ENCODE measurements at regions not wholly inside any gene's neighbourhood (a gene's known extent, or its start where the extent isn't known, plus 50 kb on each side); places are given as distances from the start of the nearest gene placed in this dataset.
A peak's percentile ranks its signal among the peaks of the same experiment; 100 is the strongest.

DNA sequence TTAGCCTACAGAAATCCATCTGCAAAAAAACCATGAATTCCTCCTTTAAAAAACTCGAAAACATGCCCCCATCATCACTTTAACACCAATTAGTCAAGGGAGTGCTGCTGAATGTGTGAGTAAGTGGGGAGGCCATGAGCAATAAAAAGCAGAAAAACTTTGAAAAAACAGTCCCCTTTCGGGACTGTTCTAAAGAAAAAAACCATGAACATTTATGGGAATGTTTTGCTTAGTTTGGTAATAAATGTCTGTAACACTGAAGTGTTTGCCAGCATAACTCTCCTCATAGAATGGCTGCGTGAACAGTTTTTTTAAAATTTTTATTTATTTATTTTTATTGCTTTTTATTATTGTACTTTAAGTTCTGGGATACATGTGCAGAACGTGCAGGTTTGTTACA, 99.4 kb upstream of the TARS1 start:
- no peak overlapping the region for H3K4me3 ChIP-seq (ENCODE audit: low read depth in 2 of 2, low read length in 1 of 2)
- 78% methylated on average over 4 of the region's 4 CpGs for WGBS (ENCODE audit: low lambda C conversion rate)
- no peaks in the 10 kb centered on the region for H3K36me3 ChIP-seq (replicated peaks in 1 of 2; ENCODE audit: control insufficient read depth in 1 of 2, insufficient read depth in 2 of 2, low read length in 1 of 2)
- H3K4me2 ChIP-seq = no peak overlapping the region
- H2AFZ ChIP-seq (ENCODE audit: low read depth) = no peak overlapping the region
- H3K79me2 ChIP-seq (ENCODE audit: insufficient read depth) = no peaks in the 10 kb centered on the region
- peak overlapping the region in 1 of 2 experiments; percentile 12; a peak in 2 of 4 replicates for H3K27ac ChIP-seq (ENCODE audit: low read depth in 2 of 2, low read length in 1 of 2)
- H3K27me3 ChIP-seq (ENCODE audit: insufficient read depth) = no peaks in the 10 kb centered on the region
- H4K20me1 ChIP-seq (ENCODE audit: insufficient read depth) = no peaks in the 10 kb centered on the region
- no peak for TF ChIP-seq RAD21 (IDR thresholded peaks at IDR 0.05; ENCODE audit: low read length)
- TF ChIP-seq, protein P1, sequence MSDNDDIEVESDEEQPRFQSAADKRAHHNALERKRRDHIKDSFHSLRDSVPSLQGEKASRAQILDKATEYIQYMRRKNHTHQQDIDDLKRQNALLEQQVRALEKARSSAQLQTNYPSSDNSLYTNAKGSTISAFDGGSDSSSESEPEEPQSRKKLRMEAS (IDR thresholded peaks at IDR 0.05; ENCODE audit: low read depth) = no peak
- H3F3A ChIP-seq (replicated peaks; ENCODE audit: insufficient read depth) = peaks cover 24% of the 10 kb centered on the region
- H3K9me3 ChIP-seq = no peaks in the 10 kb centered on the region
- ChIA-PET POLR2A (no interaction called here), CTCF (no interaction called here)
- no peaks in the 10 kb centered on the region for H3K9me2 ChIP-seq
- no peak for DNase-seq
- 0 out of 4 replicates have a peak, but pooled peaks cover 0 to 4% of the 10 kb centered on the region in 2 experiments for H3K4me1 ChIP-seq (ENCODE audit: control insufficient read depth in 1 of 2, insufficient read depth in 2 of 2, low read depth in 1 of 2, low read length in 1 of 2)
- H3K9ac ChIP-seq = no peak overlapping the region

DNA sequence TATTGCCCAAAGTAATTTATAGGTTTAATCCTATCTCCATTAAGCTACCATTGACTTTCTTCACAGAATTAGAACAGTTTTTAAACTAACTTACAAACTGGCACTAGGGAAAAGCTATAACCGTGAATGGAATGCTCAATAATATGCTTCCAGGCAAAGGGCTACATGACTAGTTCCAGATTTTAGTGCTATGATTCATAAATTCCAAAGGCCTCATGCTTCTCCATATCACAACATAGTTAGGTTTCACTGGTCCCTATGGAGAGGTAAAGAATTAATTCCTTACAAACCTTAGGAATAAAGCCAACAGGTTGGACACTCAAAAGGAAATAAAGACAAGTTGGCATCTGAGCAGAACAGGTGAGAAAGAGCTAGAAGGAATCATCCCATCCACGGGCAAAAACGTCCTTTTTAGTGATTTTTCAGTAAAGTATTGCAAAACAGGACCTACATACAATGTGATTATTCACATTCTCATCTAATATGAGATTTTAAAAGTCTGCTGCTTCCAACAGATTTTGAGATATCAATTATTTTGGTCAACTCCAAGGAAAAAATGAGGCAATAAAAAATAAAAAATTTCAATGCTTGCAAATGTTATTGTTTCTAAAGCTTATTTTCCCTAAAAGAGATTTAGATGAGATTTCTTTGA, 97.0 kb upstream of the TARS1 start:
- no peaks in the 10 kb centered on the region for H3K9me3 ChIP-seq
- DNase-seq = no peak
- no peaks in the 10 kb centered on the region for H3K36me3 ChIP-seq (replicated peaks in 1 of 2; ENCODE audit: control insufficient read depth in 1 of 2, insufficient read depth in 2 of 2, low read length in 1 of 2)
- H3K4me1 ChIP-seq (ENCODE audit: control insufficient read depth in 1 of 2, insufficient read depth in 2 of 2, low read depth in 1 of 2, low read length in 1 of 2) = 0 out of 4 replicates have a peak, but pooled peaks cover 0 to 4% of the 10 kb centered on the region in 2 experiments
- H3K4me2 ChIP-seq = peak overlapping the region; percentile 2; the same call in 1 of the 2 replicates
- H3F3A ChIP-seq (replicated peaks; ENCODE audit: insufficient read depth) = peaks cover 27% of the 10 kb centered on the region
- no peaks in the 10 kb centered on the region for H4K20me1 ChIP-seq (ENCODE audit: insufficient read depth)
- no peaks in the 10 kb centered on the region for H3K79me2 ChIP-seq (ENCODE audit: insufficient read depth)
- CTCF ChIA-PET = no interaction called here
- H3K4me3 ChIP-seq (ENCODE audit: low read depth in 2 of 2, low read length in 1 of 2) = no peak overlapping the region
- no peaks in the 10 kb centered on the region for H3K9me2 ChIP-seq
- WGBS (ENCODE audit: low lambda C conversion rate) = 3% methylated on average over 3 of the region's 3 CpGs
- POLR2A ChIA-PET = no interaction called here
- no peaks in the 10 kb centered on the region for H3K27me3 ChIP-seq (ENCODE audit: insufficient read depth)
- H2AFZ ChIP-seq (ENCODE audit: low read depth) = peak overlapping the region; percentile 63; the same call in 1 of the 2 replicates
- H3K9ac ChIP-seq = peak overlapping the region; percentile 60
- peak overlapping the region; percentile 58 to 93; a peak in 3 of 4 replicates for H3K27ac ChIP-seq (ENCODE audit: low read depth in 2 of 2, low read length in 1 of 2)
- TF ChIP-seq, protein P2, sequence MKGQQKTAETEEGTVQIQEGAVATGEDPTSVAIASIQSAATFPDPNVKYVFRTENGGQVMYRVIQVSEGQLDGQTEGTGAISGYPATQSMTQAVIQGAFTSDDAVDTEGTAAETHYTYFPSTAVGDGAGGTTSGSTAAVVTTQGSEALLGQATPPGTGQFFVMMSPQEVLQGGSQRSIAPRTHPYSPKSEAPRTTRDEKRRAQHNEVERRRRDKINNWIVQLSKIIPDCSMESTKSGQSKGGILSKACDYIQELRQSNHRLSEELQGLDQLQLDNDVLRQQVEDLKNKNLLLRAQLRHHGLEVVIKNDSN (IDR thresholded peaks at IDR 0.05; ENCODE audit: borderline replicate concordance, low read depth) = no peak
- TF ChIP-seq GABPA (IDR thresholded peaks at IDR 0.05; ENCODE audit: low read depth) = no peak
- TF ChIP-seq TCF12 (IDR thresholded peaks at IDR 0.05) = peak; percentile 79; the same call in 1 of the 2 replicates
- TF ChIP-seq, protein P3, sequence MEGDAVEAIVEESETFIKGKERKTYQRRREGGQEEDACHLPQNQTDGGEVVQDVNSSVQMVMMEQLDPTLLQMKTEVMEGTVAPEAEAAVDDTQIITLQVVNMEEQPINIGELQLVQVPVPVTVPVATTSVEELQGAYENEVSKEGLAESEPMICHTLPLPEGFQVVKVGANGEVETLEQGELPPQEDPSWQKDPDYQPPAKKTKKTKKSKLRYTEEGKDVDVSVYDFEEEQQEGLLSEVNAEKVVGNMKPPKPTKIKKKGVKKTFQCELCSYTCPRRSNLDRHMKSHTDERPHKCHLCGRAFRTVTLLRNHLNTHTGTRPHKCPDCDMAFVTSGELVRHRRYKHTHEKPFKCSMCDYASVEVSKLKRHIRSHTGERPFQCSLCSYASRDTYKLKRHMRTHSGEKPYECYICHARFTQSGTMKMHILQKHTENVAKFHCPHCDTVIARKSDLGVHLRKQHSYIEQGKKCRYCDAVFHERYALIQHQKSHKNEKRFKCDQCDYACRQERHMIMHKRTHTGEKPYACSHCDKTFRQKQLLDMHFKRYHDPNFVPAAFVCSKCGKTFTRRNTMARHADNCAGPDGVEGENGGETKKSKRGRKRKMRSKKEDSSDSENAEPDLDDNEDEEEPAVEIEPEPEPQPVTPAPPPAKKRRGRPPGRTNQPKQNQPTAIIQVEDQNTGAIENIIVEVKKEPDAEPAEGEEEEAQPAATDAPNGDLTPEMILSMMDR (IDR thresholded peaks at IDR 0.05) = no peak
- TF ChIP-seq NRF1 (IDR thresholded peaks at IDR 0.05; ENCODE audit: low read depth, low read length) = no peak
- TF ChIP-seq, protein P1 (IDR thresholded peaks at IDR 0.05; ENCODE audit: low read depth) = peak; percentile 52; the same call in 1 of the 2 replicates
- TF ChIP-seq, protein P4, sequence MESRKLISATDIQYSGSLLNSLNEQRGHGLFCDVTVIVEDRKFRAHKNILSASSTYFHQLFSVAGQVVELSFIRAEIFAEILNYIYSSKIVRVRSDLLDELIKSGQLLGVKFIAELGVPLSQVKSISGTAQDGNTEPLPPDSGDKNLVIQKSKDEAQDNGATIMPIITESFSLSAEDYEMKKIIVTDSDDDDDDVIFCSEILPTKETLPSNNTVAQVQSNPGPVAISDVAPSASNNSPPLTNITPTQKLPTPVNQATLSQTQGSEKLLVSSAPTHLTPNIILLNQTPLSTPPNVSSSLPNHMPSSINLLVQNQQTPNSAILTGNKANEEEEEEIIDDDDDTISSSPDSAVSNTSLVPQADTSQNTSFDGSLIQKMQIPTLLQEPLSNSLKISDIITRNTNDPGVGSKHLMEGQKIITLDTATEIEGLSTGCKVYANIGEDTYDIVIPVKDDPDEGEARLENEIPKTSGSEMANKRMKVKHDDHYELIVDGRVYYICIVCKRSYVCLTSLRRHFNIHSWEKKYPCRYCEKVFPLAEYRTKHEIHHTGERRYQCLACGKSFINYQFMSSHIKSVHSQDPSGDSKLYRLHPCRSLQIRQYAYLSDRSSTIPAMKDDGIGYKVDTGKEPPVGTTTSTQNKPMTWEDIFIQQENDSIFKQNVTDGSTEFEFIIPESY (IDR thresholded peaks at IDR 0.05; ENCODE audit: borderline replicate concordance, low read depth) = no peak
- TF ChIP-seq FOXM1 (IDR thresholded peaks at IDR 0.05; ENCODE audit: low read depth) = no peak
- TF ChIP-seq SMC3 (IDR thresholded peaks at IDR 0.05; ENCODE audit: low read depth, low read length) = no peak
- no peak for TF ChIP-seq EZH2phosphoT487 (IDR thresholded peaks at IDR 0.05; ENCODE audit: borderline replicate concordance, low read depth)
- no peak for TF ChIP-seq FOXJ3 (CRISPR knock-in tag; IDR thresholded peaks at IDR 0.05)
- TF ChIP-seq JUND (IDR thresholded peaks at IDR 0.05) = peak; percentile 81
- TF ChIP-seq RCOR1 (IDR thresholded peaks at IDR 0.05; ENCODE audit: low read length) = no peak
- no peak for TF ChIP-seq GATA2 (CRISPR knock-in tag; IDR thresholded peaks at IDR 0.05)
- no peak for TF ChIP-seq MXI1 (IDR thresholded peaks at IDR 0.05; ENCODE audit: low read depth, low read length)
- TF ChIP-seq, protein P5, sequence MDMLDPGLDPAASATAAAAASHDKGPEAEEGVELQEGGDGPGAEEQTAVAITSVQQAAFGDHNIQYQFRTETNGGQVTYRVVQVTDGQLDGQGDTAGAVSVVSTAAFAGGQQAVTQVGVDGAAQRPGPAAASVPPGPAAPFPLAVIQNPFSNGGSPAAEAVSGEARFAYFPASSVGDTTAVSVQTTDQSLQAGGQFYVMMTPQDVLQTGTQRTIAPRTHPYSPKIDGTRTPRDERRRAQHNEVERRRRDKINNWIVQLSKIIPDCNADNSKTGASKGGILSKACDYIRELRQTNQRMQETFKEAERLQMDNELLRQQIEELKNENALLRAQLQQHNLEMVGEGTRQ (IDR thresholded peaks at IDR 0.05; ENCODE audit: borderline replicate concordance, low read depth, low read length) = no peak
- peak; percentile 72 for TF ChIP-seq TEAD4 (IDR thresholded peaks at IDR 0.05; ENCODE audit: borderline replicate concordance, insufficient read depth)
- TF ChIP-seq, protein P6, sequence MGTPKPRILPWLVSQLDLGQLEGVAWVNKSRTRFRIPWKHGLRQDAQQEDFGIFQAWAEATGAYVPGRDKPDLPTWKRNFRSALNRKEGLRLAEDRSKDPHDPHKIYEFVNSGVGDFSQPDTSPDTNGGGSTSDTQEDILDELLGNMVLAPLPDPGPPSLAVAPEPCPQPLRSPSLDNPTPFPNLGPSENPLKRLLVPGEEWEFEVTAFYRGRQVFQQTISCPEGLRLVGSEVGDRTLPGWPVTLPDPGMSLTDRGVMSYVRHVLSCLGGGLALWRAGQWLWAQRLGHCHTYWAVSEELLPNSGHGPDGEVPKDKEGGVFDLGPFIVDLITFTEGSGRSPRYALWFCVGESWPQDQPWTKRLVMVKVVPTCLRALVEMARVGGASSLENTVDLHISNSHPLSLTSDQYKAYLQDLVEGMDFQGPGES (IDR thresholded peaks at IDR 0.05; ENCODE audit: low read depth, low read length) = no peak
